ENCODE measurements at regions not wholly inside any gene's neighbourhood (a gene's known extent, or its start where the extent isn't known, plus 50 kb on each side); places are given as distances from the start of the nearest gene placed in this dataset.

GRCh38 chr10:106308284-106308683, 856.2 kb downstream of the SORCS1 start:
- TF ChIP-seq, protein P1, sequence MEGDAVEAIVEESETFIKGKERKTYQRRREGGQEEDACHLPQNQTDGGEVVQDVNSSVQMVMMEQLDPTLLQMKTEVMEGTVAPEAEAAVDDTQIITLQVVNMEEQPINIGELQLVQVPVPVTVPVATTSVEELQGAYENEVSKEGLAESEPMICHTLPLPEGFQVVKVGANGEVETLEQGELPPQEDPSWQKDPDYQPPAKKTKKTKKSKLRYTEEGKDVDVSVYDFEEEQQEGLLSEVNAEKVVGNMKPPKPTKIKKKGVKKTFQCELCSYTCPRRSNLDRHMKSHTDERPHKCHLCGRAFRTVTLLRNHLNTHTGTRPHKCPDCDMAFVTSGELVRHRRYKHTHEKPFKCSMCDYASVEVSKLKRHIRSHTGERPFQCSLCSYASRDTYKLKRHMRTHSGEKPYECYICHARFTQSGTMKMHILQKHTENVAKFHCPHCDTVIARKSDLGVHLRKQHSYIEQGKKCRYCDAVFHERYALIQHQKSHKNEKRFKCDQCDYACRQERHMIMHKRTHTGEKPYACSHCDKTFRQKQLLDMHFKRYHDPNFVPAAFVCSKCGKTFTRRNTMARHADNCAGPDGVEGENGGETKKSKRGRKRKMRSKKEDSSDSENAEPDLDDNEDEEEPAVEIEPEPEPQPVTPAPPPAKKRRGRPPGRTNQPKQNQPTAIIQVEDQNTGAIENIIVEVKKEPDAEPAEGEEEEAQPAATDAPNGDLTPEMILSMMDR (IDR thresholded peaks at IDR 0.05; ENCODE audit: low read length): no peak
- TF ChIP-seq EZH2 (optimal IDR thresholded peaks at IDR 0.05; ENCODE audit: low read depth, low read length) (no peak), EZH2phosphoT487 (IDR thresholded peaks at IDR 0.05; ENCODE audit: low read length) (no peak)

All from MM.1S (cell line).